OCI-LY7 (cell line): ENCODE measurements at regions not wholly inside any gene's neighbourhood (a gene's known extent, or its start where the extent isn't known, plus 50 kb on each side); places are given as distances from the start of the nearest gene placed in this dataset.

Source experiments
- EZH2phosphoT487 ChIP-seq: fragments of 200-600 bp; sonication (generic); IDR thresholded peaks from 2 replicates; pipeline ENCODE4 v1.6.1; 2018; ENCODE audit warnings: low read depth, borderline replicate concordance, mild to moderate bottlenecking, mixed run types, antibody characterized with exemption, low read length, moderate library complexity, mixed read lengths
- TF ChIP-seq, protein P1 (sequence below): fragments of 200-600 bp; sonication (generic); conservative IDR thresholded peaks from 2 replicates; pipeline ENCODE4 v1.5.1; 2014; ENCODE audit warnings: mild to moderate bottlenecking, antibody characterized with exemption, low read length, moderate library complexity, mixed read lengths

DNA sequence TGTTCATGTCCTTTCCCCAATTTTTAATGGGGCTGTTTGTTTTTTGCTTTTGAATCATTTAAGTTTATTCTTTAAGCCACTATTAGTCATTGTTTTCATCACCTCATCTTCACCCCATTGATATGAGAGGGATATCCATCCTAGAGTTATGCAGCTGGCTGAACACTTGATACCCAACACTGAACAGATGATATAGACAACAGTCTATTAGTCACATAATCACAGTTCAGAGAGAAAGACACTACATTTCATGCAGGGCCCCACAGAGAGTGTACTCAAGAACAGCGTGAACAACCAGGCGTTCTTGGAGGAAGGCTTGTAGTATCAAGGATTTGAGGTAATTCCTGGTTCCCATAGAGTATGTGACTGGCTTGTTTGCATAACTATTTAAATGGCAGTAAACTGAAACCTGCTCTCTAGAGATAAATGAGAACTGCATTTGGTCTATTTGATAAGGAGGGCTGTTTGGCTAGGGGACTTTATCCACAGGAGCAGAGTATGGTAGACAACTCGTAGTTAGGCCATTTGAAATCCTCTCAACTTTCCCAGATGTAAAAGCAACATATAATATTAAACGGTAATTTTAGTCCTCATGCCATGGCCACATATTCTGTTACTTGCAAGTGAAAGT lies 618.7 kb downstream of the SI start:
- TF ChIP-seq, protein P1, sequence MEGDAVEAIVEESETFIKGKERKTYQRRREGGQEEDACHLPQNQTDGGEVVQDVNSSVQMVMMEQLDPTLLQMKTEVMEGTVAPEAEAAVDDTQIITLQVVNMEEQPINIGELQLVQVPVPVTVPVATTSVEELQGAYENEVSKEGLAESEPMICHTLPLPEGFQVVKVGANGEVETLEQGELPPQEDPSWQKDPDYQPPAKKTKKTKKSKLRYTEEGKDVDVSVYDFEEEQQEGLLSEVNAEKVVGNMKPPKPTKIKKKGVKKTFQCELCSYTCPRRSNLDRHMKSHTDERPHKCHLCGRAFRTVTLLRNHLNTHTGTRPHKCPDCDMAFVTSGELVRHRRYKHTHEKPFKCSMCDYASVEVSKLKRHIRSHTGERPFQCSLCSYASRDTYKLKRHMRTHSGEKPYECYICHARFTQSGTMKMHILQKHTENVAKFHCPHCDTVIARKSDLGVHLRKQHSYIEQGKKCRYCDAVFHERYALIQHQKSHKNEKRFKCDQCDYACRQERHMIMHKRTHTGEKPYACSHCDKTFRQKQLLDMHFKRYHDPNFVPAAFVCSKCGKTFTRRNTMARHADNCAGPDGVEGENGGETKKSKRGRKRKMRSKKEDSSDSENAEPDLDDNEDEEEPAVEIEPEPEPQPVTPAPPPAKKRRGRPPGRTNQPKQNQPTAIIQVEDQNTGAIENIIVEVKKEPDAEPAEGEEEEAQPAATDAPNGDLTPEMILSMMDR: no peak
- TF ChIP-seq EZH2phosphoT487: no peak
